ENCODE measurements at regions not wholly inside any gene's neighbourhood (a gene's known extent, or its start where the extent isn't known, plus 50 kb on each side); places are given as distances from the start of the nearest gene placed in this dataset.

- 89 to 92% methylated on average over 1 of the region's 1 CpG for WGBS, 2 experiments
- Histone ChIP-seq H3K27me3 (ENCODE audit: control insufficient read depth, insufficient read depth, low read length, poor library complexity, severe bottlenecking) (no peaks in the 10 kb centered on the region), H3K36me3 (ENCODE audit: control insufficient read depth, insufficient read depth, low read length) (no peaks in the 10 kb centered on the region), H3K27ac (ENCODE audit: insufficient read depth, low read depth, low read length, poor library complexity, severe bottlenecking) (no peak overlapping the region), H3K9me3 (ENCODE audit: control insufficient read depth, low read length) (no peaks in the 10 kb centered on the region), H3K4me1 (ENCODE audit: control insufficient read depth, insufficient read depth, low read length) (no peaks in the 10 kb centered on the region), H3K4me3 (ENCODE audit: insufficient read depth, low read depth, low read length) (no peak overlapping the region)
Measured at GRCh38 chr13:72590091-72590740, 137.2 kb downstream of the MZT1 start.

- H3K27ac ChIP-seq (ENCODE audit: insufficient read depth, low read depth, low read length, poor library complexity, severe bottlenecking) = no peak overlapping the region
- no peaks in the 10 kb centered on the region for H3K27me3 ChIP-seq (ENCODE audit: control insufficient read depth, insufficient read depth, low read length, poor library complexity, severe bottlenecking)
- no peak overlapping the region for H3K4me3 ChIP-seq (ENCODE audit: insufficient read depth, low read depth, low read length)
- H3K4me1 ChIP-seq (ENCODE audit: control insufficient read depth, insufficient read depth, low read length) = no peaks in the 10 kb centered on the region
- WGBS, 2 experiments = 91 to 98% methylated on average over 3 of the region's 3 CpGs
- H3K36me3 ChIP-seq (ENCODE audit: control insufficient read depth, insufficient read depth, low read length) = no peaks in the 10 kb centered on the region
- H3K9me3 ChIP-seq (ENCODE audit: control insufficient read depth, low read length) = no peaks in the 10 kb centered on the region
Measured at GRCh38 chr13:72586518-72586917, 140.9 kb downstream of the MZT1 start.

DNA sequence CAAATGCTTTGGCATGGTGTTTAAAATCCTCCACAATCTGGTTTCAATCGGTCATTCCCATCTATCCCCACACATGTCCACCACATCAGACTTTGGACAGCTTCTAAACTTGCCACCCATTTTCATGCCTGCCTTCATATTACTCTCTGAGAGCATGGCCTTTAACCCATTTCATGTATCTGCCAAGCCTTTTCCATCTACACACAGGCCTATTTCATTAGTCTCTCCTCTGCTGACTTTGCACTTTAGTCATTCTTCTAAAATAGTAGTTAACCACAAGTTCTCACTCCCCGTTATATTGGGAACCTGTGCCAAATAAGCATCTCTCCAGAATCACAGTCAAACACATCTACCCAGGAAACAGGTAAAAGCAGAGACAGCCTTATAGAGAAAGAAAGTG, 142.2 kb downstream of the MZT1 start:
- H3K9me3 ChIP-seq (ENCODE audit: control insufficient read depth, low read length) = no peaks in the 10 kb centered on the region
- no peaks in the 10 kb centered on the region for H3K36me3 ChIP-seq (ENCODE audit: control insufficient read depth, insufficient read depth, low read length)
- no peaks in the 10 kb centered on the region for H3K27me3 ChIP-seq (ENCODE audit: control insufficient read depth, insufficient read depth, low read length, poor library complexity, severe bottlenecking)
- no peak overlapping the region for H3K4me3 ChIP-seq (ENCODE audit: insufficient read depth, low read depth, low read length)
- H3K4me1 ChIP-seq (ENCODE audit: control insufficient read depth, insufficient read depth, low read length) = no peaks in the 10 kb centered on the region
- 88 to 93% methylated on average over 2 of the region's 2 CpGs for WGBS, 2 experiments
- H3K27ac ChIP-seq (ENCODE audit: insufficient read depth, low read depth, low read length, poor library complexity, severe bottlenecking) = no peak overlapping the region

- Histone ChIP-seq H3K9me3 (ENCODE audit: control insufficient read depth, low read length) (no peaks in the 10 kb centered on the region), H3K4me1 (ENCODE audit: control insufficient read depth, insufficient read depth, low read length) (no peaks in the 10 kb centered on the region), H3K27me3 (ENCODE audit: control insufficient read depth, insufficient read depth, low read length, poor library complexity, severe bottlenecking) (no peaks in the 10 kb centered on the region), H3K36me3 (ENCODE audit: control insufficient read depth, insufficient read depth, low read length) (no peaks in the 10 kb centered on the region), H3K27ac (ENCODE audit: insufficient read depth, low read depth, low read length, poor library complexity, severe bottlenecking) (no peak overlapping the region), H3K4me3 (ENCODE audit: insufficient read depth, low read depth, low read length) (no peak overlapping the region)
- 83 to 95% methylated on average over 2 of the region's 2 CpGs for WGBS, 2 experiments
Measured at GRCh38 chr13:72571191-72571590, 156.2 kb downstream of the MZT1 start.

DNA sequence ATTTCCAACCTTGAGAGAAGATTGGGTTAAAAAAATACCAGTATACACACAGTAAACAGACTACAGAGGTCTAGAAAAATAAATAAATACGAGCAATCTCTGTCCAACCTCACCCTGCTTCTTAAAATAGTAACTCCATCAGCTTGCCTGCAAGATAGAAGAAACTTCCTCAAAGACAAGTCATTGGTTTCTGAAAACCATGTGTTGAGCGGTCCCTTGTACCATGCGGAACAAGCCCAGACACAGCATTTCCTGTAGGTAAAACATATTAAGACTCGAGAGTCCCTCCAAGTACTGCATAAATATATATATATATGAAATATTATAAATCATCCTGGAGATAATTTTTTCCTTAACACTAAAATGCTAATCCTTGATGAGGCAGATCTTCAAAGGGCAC, 157.4 kb downstream of the MZT1 start:
- 92 to 96% methylated on average over 3 of the region's 4 CpGs for WGBS, 2 experiments
- Histone ChIP-seq H3K27me3 (ENCODE audit: control insufficient read depth, insufficient read depth, low read length, poor library complexity, severe bottlenecking) (no peaks in the 10 kb centered on the region), H3K4me3 (ENCODE audit: insufficient read depth, low read depth, low read length) (no peak overlapping the region), H3K9me3 (ENCODE audit: control insufficient read depth, low read length) (no peaks in the 10 kb centered on the region), H3K4me1 (ENCODE audit: control insufficient read depth, insufficient read depth, low read length) (no peaks in the 10 kb centered on the region), H3K27ac (ENCODE audit: insufficient read depth, low read depth, low read length, poor library complexity, severe bottlenecking) (no peak overlapping the region), H3K36me3 (ENCODE audit: control insufficient read depth, insufficient read depth, low read length) (no peaks in the 10 kb centered on the region)

- H3K4me3 ChIP-seq (ENCODE audit: insufficient read depth, low read depth, low read length) = no peak overlapping the region
- H3K27me3 ChIP-seq (ENCODE audit: control insufficient read depth, insufficient read depth, low read length, poor library complexity, severe bottlenecking) = no peaks in the 10 kb centered on the region
- WGBS, 2 experiments = 57 to 64% methylated on average over 4 to 5 of the region's 5 CpGs
- H3K9me3 ChIP-seq (ENCODE audit: control insufficient read depth, low read length) = no peaks in the 10 kb centered on the region
- no peaks in the 10 kb centered on the region for H3K36me3 ChIP-seq (ENCODE audit: control insufficient read depth, insufficient read depth, low read length)
- H3K27ac ChIP-seq (ENCODE audit: insufficient read depth, low read depth, low read length, poor library complexity, severe bottlenecking) = no peak overlapping the region
- H3K4me1 ChIP-seq (ENCODE audit: control insufficient read depth, insufficient read depth, low read length) = no peaks in the 10 kb centered on the region
Measured at GRCh38 chr13:72567566-72567965, 159.9 kb downstream of the MZT1 start.

- H3K9me3 ChIP-seq (ENCODE audit: control insufficient read depth, low read length) = no peaks in the 10 kb centered on the region
- no peaks in the 10 kb centered on the region for H3K4me1 ChIP-seq (ENCODE audit: control insufficient read depth, insufficient read depth, low read length)
- no peaks in the 10 kb centered on the region for H3K36me3 ChIP-seq (ENCODE audit: control insufficient read depth, insufficient read depth, low read length)
- 96 to 97% methylated on average over 2 to 3 of the region's 3 CpGs for WGBS, 2 experiments
- no peak overlapping the region for H3K4me3 ChIP-seq (ENCODE audit: insufficient read depth, low read depth, low read length)
- H3K27ac ChIP-seq (ENCODE audit: insufficient read depth, low read depth, low read length, poor library complexity, severe bottlenecking) = no peak overlapping the region
- no peaks in the 10 kb centered on the region for H3K27me3 ChIP-seq (ENCODE audit: control insufficient read depth, insufficient read depth, low read length, poor library complexity, severe bottlenecking)
Measured at GRCh38 chr13:72566526-72566925, 160.9 kb downstream of the MZT1 start.

GRCh38 chr13:72565893-72566292, 161.5 kb downstream of the MZT1 start:
- Histone ChIP-seq H3K36me3 (ENCODE audit: control insufficient read depth, insufficient read depth, low read length) (no peaks in the 10 kb centered on the region), H3K4me3 (ENCODE audit: insufficient read depth, low read depth, low read length) (no peak overlapping the region), H3K27ac (ENCODE audit: insufficient read depth, low read depth, low read length, poor library complexity, severe bottlenecking) (no peak overlapping the region), H3K27me3 (ENCODE audit: control insufficient read depth, insufficient read depth, low read length, poor library complexity, severe bottlenecking) (no peaks in the 10 kb centered on the region), H3K9me3 (ENCODE audit: control insufficient read depth, low read length) (no peaks in the 10 kb centered on the region), H3K4me1 (ENCODE audit: control insufficient read depth, insufficient read depth, low read length) (no peaks in the 10 kb centered on the region)
- 10% methylated on average over 1 of the region's 1 CpG; no CpG with 5 or more reads in 1 of the 2 experiments for WGBS, 2 experiments

- H3K27ac ChIP-seq (ENCODE audit: insufficient read depth, low read depth, low read length, poor library complexity, severe bottlenecking) = no peak overlapping the region
- 100% methylated on average over 1 to 2 of the region's 2 CpGs for WGBS, 2 experiments
- H3K27me3 ChIP-seq (ENCODE audit: control insufficient read depth, insufficient read depth, low read length, poor library complexity, severe bottlenecking) = no peaks in the 10 kb centered on the region
- H3K4me3 ChIP-seq (ENCODE audit: insufficient read depth, low read depth, low read length) = no peak overlapping the region
- H3K4me1 ChIP-seq (ENCODE audit: control insufficient read depth, insufficient read depth, low read length) = no peaks in the 10 kb centered on the region
- H3K36me3 ChIP-seq (ENCODE audit: control insufficient read depth, insufficient read depth, low read length) = no peaks in the 10 kb centered on the region
- H3K9me3 ChIP-seq (ENCODE audit: control insufficient read depth, low read length) = no peaks in the 10 kb centered on the region
Measured at GRCh38 chr13:72562686-72563085, 164.7 kb downstream of the MZT1 start.

GRCh38 chr13:72561791-72562190, 165.6 kb downstream of the MZT1 start:
- 90 to 91% methylated on average over 2 of the region's 2 CpGs for WGBS, 2 experiments

GRCh38 chr13:72559716-72560115, 167.7 kb downstream of the MZT1 start:
- WGBS, 2 experiments = no CpG with 5 or more reads among the region's 2 CpGs
- H3K4me1 ChIP-seq (ENCODE audit: control insufficient read depth, insufficient read depth, low read length) = no peaks in the 10 kb centered on the region

More at GRCh38 chr13:72561791-72562190, 165.6 kb downstream of the MZT1 start:
- Histone ChIP-seq H3K27ac (ENCODE audit: insufficient read depth, low read depth, low read length, poor library complexity, severe bottlenecking) (no peak overlapping the region), H3K4me3 (ENCODE audit: insufficient read depth, low read depth, low read length) (no peak overlapping the region), H3K36me3 (ENCODE audit: control insufficient read depth, insufficient read depth, low read length) (no peaks in the 10 kb centered on the region), H3K4me1 (ENCODE audit: control insufficient read depth, insufficient read depth, low read length) (no peaks in the 10 kb centered on the region), H3K27me3 (ENCODE audit: control insufficient read depth, insufficient read depth, low read length, poor library complexity, severe bottlenecking) (no peaks in the 10 kb centered on the region), H3K9me3 (ENCODE audit: control insufficient read depth, low read length) (no peaks in the 10 kb centered on the region)

More at GRCh38 chr13:72559716-72560115, 167.7 kb downstream of the MZT1 start:
- Histone ChIP-seq H3K27ac (ENCODE audit: insufficient read depth, low read depth, low read length, poor library complexity, severe bottlenecking) (no peak overlapping the region), H3K4me3 (ENCODE audit: insufficient read depth, low read depth, low read length) (no peak overlapping the region), H3K9me3 (ENCODE audit: control insufficient read depth, low read length) (no peaks in the 10 kb centered on the region), H3K36me3 (ENCODE audit: control insufficient read depth, insufficient read depth, low read length) (no peaks in the 10 kb centered on the region), H3K27me3 (ENCODE audit: control insufficient read depth, insufficient read depth, low read length, poor library complexity, severe bottlenecking) (no peaks in the 10 kb centered on the region)
